WERI-Rb-1 (cell line): ENCODE measurements at regions not wholly inside any gene's neighbourhood (a gene's known extent, or its start where the extent isn't known, plus 50 kb on each side); places are given as distances from the start of the nearest gene placed in this dataset.

Experiments
- DNase-seq: peaks from one replicate; pipeline ENCODE4 v3.0.0-alpha.2; 2020
- H3K27ac ChIP-seq: fragments of 250-450 bp; sonication (Bioruptor Pico); 2 replicates; pipeline ENCODE4 v1.5.1; 2020; ENCODE audit warnings: mild to moderate bottlenecking, moderate library complexity
- H3K27me3 ChIP-seq: fragments of 250-450 bp; sonication (Bioruptor Pico); 2 replicates; pipeline ENCODE4 v1.5.1; 2021; ENCODE audit warnings: mild to moderate bottlenecking, low read depth, moderate library complexity; ENCODE audit not compliant: insufficient read depth, severe bottlenecking
- H3K36me3 ChIP-seq: fragments of 250-450 bp; sonication (Bioruptor Pico); 2 replicates; pipeline ENCODE4 v1.5.1; 2020; ENCODE audit warnings: mild to moderate bottlenecking, moderate library complexity
- H3K4me3 ChIP-seq: 2 replicates; pipeline ENCODE4 v1.5.1; 2011; ENCODE audit warnings: low read depth, mild to moderate bottlenecking, control low read depth, low read length
- H3K9me3 ChIP-seq: fragments of 250-450 bp; sonication (Bioruptor Pico); 2 replicates; pipeline ENCODE4 v1.5.1; 2021; ENCODE audit warnings: mild to moderate bottlenecking, moderate library complexity; ENCODE audit not compliant: severe bottlenecking
- TF ChIP-seq, protein P1 (sequence below): IDR thresholded peaks from 2 replicates; pipeline ENCODE4 v1.5.1; 2011; ENCODE audit warnings: low read depth, mild to moderate bottlenecking, control low read depth, inconsistent platforms, low read length

DNA sequence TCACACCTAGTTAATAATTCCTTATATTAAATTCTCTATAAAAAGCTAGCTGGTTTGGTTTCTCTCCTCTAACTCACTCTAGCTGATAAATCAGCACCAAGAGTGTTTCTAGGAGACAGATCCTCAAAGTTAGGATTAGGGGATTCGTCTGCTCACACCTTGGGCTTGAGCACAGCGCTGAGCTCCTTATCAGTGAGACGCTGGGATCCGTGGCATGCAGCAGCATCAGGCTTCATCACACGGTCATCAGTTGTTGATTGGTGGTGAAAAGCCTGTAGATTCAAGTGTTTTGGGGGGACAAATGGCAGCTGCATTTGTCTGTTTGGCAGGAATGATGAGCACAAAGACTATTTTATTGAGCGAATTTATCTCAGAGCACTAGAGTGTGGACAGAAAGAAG, 72.6 kb upstream of the MC2R start:
- TF ChIP-seq, protein P1, sequence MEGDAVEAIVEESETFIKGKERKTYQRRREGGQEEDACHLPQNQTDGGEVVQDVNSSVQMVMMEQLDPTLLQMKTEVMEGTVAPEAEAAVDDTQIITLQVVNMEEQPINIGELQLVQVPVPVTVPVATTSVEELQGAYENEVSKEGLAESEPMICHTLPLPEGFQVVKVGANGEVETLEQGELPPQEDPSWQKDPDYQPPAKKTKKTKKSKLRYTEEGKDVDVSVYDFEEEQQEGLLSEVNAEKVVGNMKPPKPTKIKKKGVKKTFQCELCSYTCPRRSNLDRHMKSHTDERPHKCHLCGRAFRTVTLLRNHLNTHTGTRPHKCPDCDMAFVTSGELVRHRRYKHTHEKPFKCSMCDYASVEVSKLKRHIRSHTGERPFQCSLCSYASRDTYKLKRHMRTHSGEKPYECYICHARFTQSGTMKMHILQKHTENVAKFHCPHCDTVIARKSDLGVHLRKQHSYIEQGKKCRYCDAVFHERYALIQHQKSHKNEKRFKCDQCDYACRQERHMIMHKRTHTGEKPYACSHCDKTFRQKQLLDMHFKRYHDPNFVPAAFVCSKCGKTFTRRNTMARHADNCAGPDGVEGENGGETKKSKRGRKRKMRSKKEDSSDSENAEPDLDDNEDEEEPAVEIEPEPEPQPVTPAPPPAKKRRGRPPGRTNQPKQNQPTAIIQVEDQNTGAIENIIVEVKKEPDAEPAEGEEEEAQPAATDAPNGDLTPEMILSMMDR: no peak
- H3K27me3 ChIP-seq: peaks cover 52% of the 10 kb centered on the region

DNA sequence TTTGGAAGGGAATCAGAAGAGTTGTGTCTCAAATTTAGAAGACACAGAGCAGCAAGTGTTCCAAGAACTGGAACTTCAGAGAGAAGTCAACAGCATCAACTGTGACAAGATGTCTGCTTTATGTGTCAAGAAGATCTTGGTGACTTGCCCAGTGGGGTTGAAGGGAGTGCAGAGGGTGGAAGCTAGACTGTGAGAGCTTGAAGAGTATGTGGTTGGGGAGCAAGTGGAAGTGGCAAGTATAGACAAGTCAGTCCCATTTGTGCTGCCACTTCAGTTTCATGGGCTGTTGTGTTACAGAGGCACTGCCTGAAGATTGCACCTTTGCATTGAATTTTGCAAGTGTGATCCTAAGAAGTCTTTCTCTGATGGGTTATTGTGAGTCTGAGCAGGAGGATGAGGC, 68.7 kb upstream of the MC2R start:
- no peaks in the 10 kb centered on the region for H3K9me3 ChIP-seq
- H3K4me3 ChIP-seq: no peak overlapping the region
- no peak for DNase-seq
- peaks cover 36% of the 10 kb centered on the region for H3K27me3 ChIP-seq
- no peaks in the 10 kb centered on the region for H3K36me3 ChIP-seq
- TF ChIP-seq, protein P1: no peak
- H3K27ac ChIP-seq: no peak overlapping the region

More for the DNA sequence above, 72.6 kb upstream of the MC2R start:
- no peak overlapping the region for H3K27ac ChIP-seq
- H3K9me3 ChIP-seq: no peaks in the 10 kb centered on the region
- no peak for DNase-seq
- no peaks in the 10 kb centered on the region for H3K36me3 ChIP-seq
- no peak overlapping the region for H3K4me3 ChIP-seq

DNA sequence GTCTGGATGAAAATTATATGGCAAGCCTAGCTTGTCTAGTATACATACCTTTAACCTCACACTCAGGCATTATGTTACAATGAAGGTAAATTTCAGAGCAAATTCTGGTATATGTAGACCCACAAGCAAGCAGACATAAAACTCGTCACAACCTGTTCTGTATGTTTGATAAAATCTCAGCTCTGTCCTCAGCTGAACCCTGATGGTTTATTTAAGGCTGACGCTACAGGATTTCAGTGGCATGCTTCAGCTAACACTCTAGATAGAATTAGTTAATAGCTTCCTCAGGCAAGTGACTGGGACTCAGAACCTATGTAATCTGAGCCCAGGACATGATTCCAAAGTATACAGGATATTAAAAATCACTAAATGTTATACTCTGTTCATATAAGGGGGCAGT, 68.2 kb upstream of the MC2R start:
- Histone ChIP-seq H3K27me3 (peaks cover 35% of the 10 kb centered on the region), H3K4me3 (no peak overlapping the region), H3K9me3 (no peaks in the 10 kb centered on the region), H3K36me3 (no peaks in the 10 kb centered on the region), H3K27ac (no peak overlapping the region)
- no peak for DNase-seq
- TF ChIP-seq, protein P1: no peak

DNA sequence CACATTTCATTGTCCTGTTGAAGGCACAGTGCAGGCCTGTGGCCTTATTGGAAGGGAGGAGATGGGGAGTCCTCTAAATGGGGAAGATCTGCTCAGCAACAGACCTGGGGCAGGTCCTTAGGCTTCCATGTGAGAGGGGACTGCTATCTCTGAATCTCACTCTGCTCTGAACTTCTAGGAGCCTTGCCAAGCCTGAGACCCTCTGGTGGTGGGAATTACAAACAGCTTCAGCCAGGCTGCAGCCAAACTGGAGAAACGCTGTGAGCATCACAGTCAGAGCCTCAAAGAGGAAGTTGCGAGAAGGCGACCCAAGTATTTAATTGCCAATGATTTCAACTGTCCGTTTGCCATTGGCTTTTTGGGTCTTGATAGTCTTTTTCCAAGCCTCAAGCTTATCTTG, 66.8 kb upstream of the MC2R start:
- Histone ChIP-seq H3K9me3 (no peaks in the 10 kb centered on the region), H3K36me3 (no peaks in the 10 kb centered on the region), H3K27me3 (peaks cover 25% of the 10 kb centered on the region), H3K27ac (no peak overlapping the region), H3K4me3 (no peak overlapping the region)
- DNase-seq: no peak
- TF ChIP-seq, protein P1: peak; percentile 25

DNA sequence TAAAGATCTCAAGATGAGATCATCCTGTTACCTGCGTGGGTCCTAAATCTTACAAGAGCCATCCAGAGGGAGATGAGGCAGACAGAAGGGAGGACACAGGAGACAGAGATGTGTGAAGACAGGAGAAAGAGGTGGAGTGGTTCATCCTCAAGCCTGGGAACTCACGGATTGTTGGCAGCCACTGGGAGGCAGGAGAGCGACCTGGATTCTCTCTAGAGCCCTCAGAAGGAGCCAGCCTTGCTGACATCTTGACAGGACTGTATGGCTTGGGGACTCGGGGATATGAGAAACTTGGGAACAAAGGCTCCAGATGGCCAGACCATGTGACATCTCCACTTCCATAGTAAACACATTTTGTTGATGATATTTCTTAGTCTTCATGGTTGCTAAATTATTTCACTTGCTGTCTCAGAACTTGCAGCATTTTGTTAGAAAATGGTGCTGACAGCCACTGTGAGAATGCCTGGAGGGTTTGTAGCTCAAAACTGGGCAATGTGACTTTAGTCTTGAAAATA, 57.8 kb upstream of the MC2R start:
- Histone ChIP-seq H3K4me3 (no peak overlapping the region), H3K27ac (no peak overlapping the region), H3K27me3 (peaks cover 68% of the 10 kb centered on the region), H3K36me3 (no peaks in the 10 kb centered on the region), H3K9me3 (no peaks in the 10 kb centered on the region)
- no peak for DNase-seq
- TF ChIP-seq, protein P1: no peak
